GM23248 (cell line): ENCODE measurements at regions not wholly inside any gene's neighbourhood (a gene's known extent, or its start where the extent isn't known, plus 50 kb on each side); places are given as distances from the start of the nearest gene placed in this dataset.

Experiments
- DNase-seq: peaks from one replicate; pipeline ENCODE4 v3.0.0-alpha.2; 2015
- H2AFZ ChIP-seq: fragments of 200-600 bp; sonication (generic); 2 replicates; pipeline ENCODE4 v1.6.1; 2016; ENCODE audit warnings: antibody characterized with exemption
- H3F3A ChIP-seq: fragments of 200-600 bp; sonication (generic); 2 replicates; pipeline ENCODE4 v1.6.1; 2016; ENCODE audit warnings: mild to moderate bottlenecking, antibody characterized with exemption, mixed run types; ENCODE audit not compliant: insufficient read depth
- H3K27ac ChIP-seq: fragments of 200-600 bp; sonication (generic); 2 replicates; pipeline ENCODE4 v1.5.1; 2016; ENCODE audit warnings: mild to moderate bottlenecking
- H3K27me3 ChIP-seq: fragments of 200-600 bp; sonication (generic); replicated peaks from 2 replicates; pipeline ENCODE4 v1.6.1; 2016; ENCODE audit warnings: mild to moderate bottlenecking; ENCODE audit not compliant: insufficient read depth
- H3K36me3 ChIP-seq: fragments of 200-600 bp; sonication (generic); 2 replicates; pipeline ENCODE4 v1.6.1; 2016; ENCODE audit warnings: low read depth, mild to moderate bottlenecking
- H3K4me1 ChIP-seq: fragments of 200-600 bp; sonication (generic); 2 replicates; pipeline ENCODE4 v1.6.1; 2016; ENCODE audit warnings: mild to moderate bottlenecking; ENCODE audit not compliant: insufficient read depth
- H3K4me2 ChIP-seq: fragments of 200-600 bp; sonication (generic); one replicate; pipeline ENCODE4 v1.6.1; 2016; ENCODE audit warnings: mild to moderate bottlenecking; ENCODE audit not compliant: unreplicated experiment
- H3K4me3 ChIP-seq: fragments of 200-600 bp; sonication (generic); 2 replicates; pipeline ENCODE4 v1.5.1; 2016; ENCODE audit warnings: mild to moderate bottlenecking
- H3K79me2 ChIP-seq: fragments of 200-600 bp; sonication (generic); 2 replicates; pipeline ENCODE4 v1.6.1; 2016; ENCODE audit warnings: mild to moderate bottlenecking; ENCODE audit not compliant: insufficient read depth
- H3K9ac ChIP-seq: fragments of 200-600 bp; sonication (generic); 2 replicates; pipeline ENCODE4 v1.6.1; 2016; ENCODE audit warnings: mild to moderate bottlenecking
- H3K9me2 ChIP-seq: fragments of 200-600 bp; sonication (generic); 2 replicates; pipeline ENCODE4 v1.6.1; 2016; ENCODE audit warnings: mixed run types, mild to moderate bottlenecking, moderate library complexity; ENCODE audit not compliant: insufficient read depth
- H3K9me3 ChIP-seq: fragments of 200-600 bp; sonication (generic); one replicate; pipeline ENCODE4 v1.6.1; 2017; ENCODE audit warnings: low read depth
- H4K20me1 ChIP-seq: fragments of 200-600 bp; sonication (generic); 2 replicates; pipeline ENCODE4 v1.6.0; 2016; ENCODE audit not compliant: insufficient read depth
- EZH2 ChIP-seq: fragments of 200-600 bp; sonication (generic); IDR thresholded peaks from 2 replicates; pipeline ENCODE4 v1.6.1; 2018; ENCODE audit warnings: antibody characterized with exemption, mild to moderate bottlenecking; ENCODE audit not compliant: insufficient read depth, poor library complexity, severe bottlenecking
- EZH2phosphoT487 ChIP-seq: fragments of 200-600 bp; sonication (generic); IDR thresholded peaks from 2 replicates; pipeline ENCODE4 v1.6.1; 2018; ENCODE audit warnings: antibody characterized with exemption, moderate library complexity, mild to moderate bottlenecking, low read depth; ENCODE audit not compliant: insufficient read depth
- WGBS, 2 experiments: methylation state at CpG; one replicate each; pipeline ENCODE4 v1.1.6; 2015 to 2017; ENCODE audit warnings: low lambda C conversion rate in 2 of 2, low coverage in 1 of 2; ENCODE audit errors: missing lambda C conversion rate in 2 of 2; 5-methylcytosine and 5-hydroxymethylcytosine counted together
- in situ Hi-C: fragments of 300-500 bp; cut with MboI; formaldehyde crosslinking; loops from 2 replicates; pipeline ENCODE4 v1.15.0; 2020

DNA sequence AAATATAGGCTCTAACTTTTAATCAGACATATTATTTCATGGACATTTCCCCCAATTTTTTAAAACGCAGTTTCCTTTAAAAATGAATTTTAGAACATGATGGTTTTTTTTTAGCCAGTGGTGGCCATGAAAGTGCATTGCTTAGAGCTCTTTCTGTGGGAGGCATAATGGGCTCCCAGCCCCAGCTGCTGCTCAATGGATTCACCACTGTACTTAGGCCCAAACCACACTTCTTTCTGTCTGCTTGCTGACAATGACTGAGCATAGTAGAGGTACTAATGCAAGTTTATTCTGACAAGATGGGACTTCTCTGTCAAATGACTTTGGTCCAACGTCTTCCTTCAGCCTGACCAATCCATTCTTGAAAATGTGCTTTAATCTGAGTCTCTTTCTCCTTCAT lies 400.2 kb upstream of the GRIA3 start:
- Histone ChIP-seq H3K9me2 (no peaks in the 10 kb centered on the region), H3F3A (no peaks in the 10 kb centered on the region), H4K20me1 (no peaks in the 10 kb centered on the region), H3K4me1 (no peaks in the 10 kb centered on the region), H3K9ac (no peak overlapping the region), H3K4me3 (no peak overlapping the region), H3K9me3 (no peaks in the 10 kb centered on the region), H3K79me2 (no peaks in the 10 kb centered on the region), H3K4me2 (no peak overlapping the region), H2AFZ (no peak overlapping the region), H3K36me3 (no peaks in the 10 kb centered on the region), H3K27me3 (no peaks in the 10 kb centered on the region), H3K27ac (no peak overlapping the region)
- no peak for DNase-seq
- no peak for TF ChIP-seq EZH2phosphoT487
- no peak for TF ChIP-seq EZH2
- WGBS, 2 experiments: 29% methylated on average over 2 of the region's 2 CpGs
- in situ Hi-C loops: no loop called here

DNA sequence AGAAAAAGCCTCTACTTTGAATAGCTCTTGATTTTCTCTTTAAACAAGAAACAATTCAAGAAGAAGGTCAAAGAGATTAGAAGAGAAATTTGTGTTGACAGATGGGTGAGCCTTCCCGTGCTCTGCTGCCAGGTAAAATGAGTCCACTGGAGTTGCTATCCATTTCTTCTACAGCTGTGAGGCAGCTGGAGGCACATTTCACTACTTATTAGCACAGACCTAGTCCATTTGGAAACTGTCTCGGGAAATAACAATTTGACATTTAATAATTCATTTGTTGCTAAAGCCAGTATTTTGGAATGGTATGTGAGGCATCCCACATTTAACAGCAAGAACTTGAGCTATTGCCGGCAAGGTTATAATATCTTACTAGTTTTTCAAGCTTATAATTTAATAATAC lies 396.8 kb upstream of the GRIA3 start:
- Histone ChIP-seq H3F3A (no peaks in the 10 kb centered on the region), H3K36me3 (no peaks in the 10 kb centered on the region), H3K4me1 (no peaks in the 10 kb centered on the region), H3K4me2 (no peak overlapping the region), H2AFZ (no peak overlapping the region), H4K20me1 (no peaks in the 10 kb centered on the region), H3K9ac (no peak overlapping the region), H3K9me2 (no peaks in the 10 kb centered on the region), H3K9me3 (no peaks in the 10 kb centered on the region), H3K27ac (no peak overlapping the region), H3K79me2 (no peaks in the 10 kb centered on the region), H3K4me3 (no peak overlapping the region), H3K27me3 (no peaks in the 10 kb centered on the region)
- in situ Hi-C loops: no loop called here
- no peak for TF ChIP-seq EZH2
- no peak for TF ChIP-seq EZH2phosphoT487
- 14 to 16% methylated on average over 3 of the region's 3 CpGs for WGBS, 2 experiments
- no peak for DNase-seq

DNA sequence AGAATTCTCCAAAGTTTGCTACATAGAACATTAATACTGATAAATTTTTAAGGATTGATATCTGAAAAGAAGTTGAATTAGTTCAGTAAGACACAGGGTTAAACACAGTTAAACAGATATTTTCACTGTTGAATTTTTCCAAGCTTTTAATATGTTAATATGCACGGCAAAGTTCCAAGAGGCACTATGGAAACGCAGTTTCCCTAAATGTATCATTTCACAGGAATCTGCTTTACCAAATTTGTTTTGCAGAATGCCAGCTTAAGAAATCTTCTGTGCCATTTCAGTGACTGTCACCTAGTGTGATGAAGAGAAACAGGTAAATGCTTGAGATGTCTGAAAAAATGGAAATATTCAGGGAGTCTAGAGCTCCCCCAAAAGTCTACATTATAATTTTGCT lies 395.9 kb upstream of the GRIA3 start:
- no peaks in the 10 kb centered on the region for H4K20me1 ChIP-seq
- H3K4me3 ChIP-seq: no peak overlapping the region
- in situ Hi-C loops: no loop called here
- H3K4me2 ChIP-seq: no peak overlapping the region
- no peaks in the 10 kb centered on the region for H3F3A ChIP-seq
- H3K9ac ChIP-seq: no peak overlapping the region
- H3K36me3 ChIP-seq: no peaks in the 10 kb centered on the region
- no peaks in the 10 kb centered on the region for H3K27me3 ChIP-seq
- no peaks in the 10 kb centered on the region for H3K79me2 ChIP-seq
- DNase-seq: no peak
- H3K27ac ChIP-seq: no peak overlapping the region
- no peak overlapping the region for H2AFZ ChIP-seq
- H3K4me1 ChIP-seq: no peaks in the 10 kb centered on the region
- H3K9me3 ChIP-seq: no peaks in the 10 kb centered on the region
- no peak for TF ChIP-seq EZH2phosphoT487
- no peak for TF ChIP-seq EZH2
- no peaks in the 10 kb centered on the region for H3K9me2 ChIP-seq
- 31 to 37% methylated on average over 2 of the region's 2 CpGs for WGBS, 2 experiments

DNA sequence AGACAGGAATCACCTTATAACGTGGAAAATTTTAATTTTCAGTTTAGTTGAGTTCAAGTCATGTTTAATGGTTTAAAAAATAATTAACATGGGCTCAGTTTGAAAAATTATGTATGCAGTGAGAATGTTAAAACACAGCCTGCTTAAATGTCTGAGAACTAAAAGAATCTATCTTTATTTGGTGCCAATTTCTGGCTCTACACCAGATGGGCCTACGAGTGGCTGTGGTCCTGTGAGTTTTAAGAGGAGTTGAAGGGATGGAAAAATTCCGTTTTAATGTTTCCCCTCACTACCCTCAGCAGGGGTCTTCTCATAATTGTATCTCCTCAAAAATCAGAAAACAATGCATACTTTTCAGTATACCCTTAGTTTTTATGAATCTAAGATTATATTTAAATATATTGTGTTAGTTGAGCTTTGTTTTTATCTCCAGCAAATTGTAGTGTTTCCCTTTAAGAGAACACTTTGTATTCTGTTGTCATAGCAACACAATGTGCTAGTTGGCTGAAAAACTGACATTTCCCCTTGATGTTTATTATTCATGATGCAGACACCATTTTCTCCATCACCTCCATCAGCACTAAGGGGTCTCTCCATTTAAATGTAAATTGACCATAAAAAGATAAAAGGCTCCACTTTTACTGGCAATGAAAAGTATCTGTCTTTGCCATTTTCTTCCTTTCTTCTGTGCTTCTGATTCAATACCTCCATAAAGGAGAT lies 393.5 kb upstream of the GRIA3 start:
- no peak overlapping the region for H3K9ac ChIP-seq
- H2AFZ ChIP-seq: no peak overlapping the region
- H3K9me3 ChIP-seq: no peaks in the 10 kb centered on the region
- peak; percentile 0 for DNase-seq
- in situ Hi-C loops: no loop called here
- no peaks in the 10 kb centered on the region for H3K36me3 ChIP-seq
- no peaks in the 10 kb centered on the region for H3K4me1 ChIP-seq
- TF ChIP-seq EZH2phosphoT487 (no peak), EZH2 (no peak)
- 22 to 24% methylated on average over 3 of the region's 3 CpGs for WGBS, 2 experiments
- no peaks in the 10 kb centered on the region for H3K9me2 ChIP-seq
- no peaks in the 10 kb centered on the region for H3K27me3 ChIP-seq
- H3K27ac ChIP-seq: no peak overlapping the region
- H3F3A ChIP-seq: no peaks in the 10 kb centered on the region
- H3K4me2 ChIP-seq: no peak overlapping the region
- H4K20me1 ChIP-seq: no peaks in the 10 kb centered on the region
- no peak overlapping the region for H3K4me3 ChIP-seq
- no peaks in the 10 kb centered on the region for H3K79me2 ChIP-seq
